Head of caudate nucleus (tissue), 42 donors: ENCODE measurements at regions not wholly inside any gene's neighbourhood (a gene's known extent, or its start where the extent isn't known, plus 50 kb on each side); places are given as distances from the start of the nearest gene placed in this dataset.
"Not testable (repeated sequence)": the region's sequence is repeated elsewhere in the genome, so short reads cannot be mapped to it uniquely, and the experiment has no call there.

ENCODE experiments used
- DNase-seq, 42 donors: peaks; one replicate each; pipeline versions ENCODE4 v3.0.0 to v3.0.0-alpha.2; 2020 to 2021; ENCODE audit warnings: mixed read lengths in 7 of 42
- intact Hi-C: fragments of 100-400 bp; cut with DNase I; formaldehyde crosslinking; loops from one replicate; pipeline ENCODE4 v1.15.0; 2022

- intact Hi-C loops, DNase-seq: not testable (repeated sequence)
Measured at GRCh38 chr1:223998676-223999455, 115.0 kb upstream of the FBXO28 start.

- intact Hi-C loops, DNase-seq: not testable (repeated sequence)
Measured at GRCh38 chr1:223996376-223996775, 117.5 kb upstream of the FBXO28 start.

GRCh38 chr1:223992456-223993246 lies 121.3 kb upstream of the FBXO28 start:
- peak; percentile 97 to 100 (median 100) for DNase-seq
- intact Hi-C loops: not testable (repeated sequence)

- peak in 2 of 42 donors; percentile 6 for DNase-seq
- intact Hi-C loops: not testable (repeated sequence)
Measured at GRCh38 chr1:223991297-223991857, 122.5 kb upstream of the FBXO28 start.

- intact Hi-C loops, DNase-seq: not testable (repeated sequence)
Measured at GRCh38 chr1:223961985-223962384, 116.2 kb upstream of the TP53BP2 start.

- intact Hi-C loops: not testable (repeated sequence)
Measured at GRCh38 chr1:223952801-223953200, 107.1 kb upstream of the TP53BP2 start.

GRCh38 chr1:223951551-223951950 lies 105.8 kb upstream of the TP53BP2 start:
- DNase-seq, intact Hi-C loops: not testable (repeated sequence)

More at GRCh38 chr1:223952801-223953200, 107.1 kb upstream of the TP53BP2 start:
- not testable (repeated sequence) for DNase-seq

GRCh38 chr1:223949944-223950343 lies 104.2 kb upstream of the TP53BP2 start:
- intact Hi-C loops, DNase-seq: not testable (repeated sequence)

- DNase-seq: peak in 1 of 42 donors; percentile 3
- intact Hi-C loops: not testable (repeated sequence)
Measured at GRCh38 chr1:223948041-223948440, 102.3 kb upstream of the TP53BP2 start.

GRCh38 chr1:223936592-223936991 lies 90.8 kb upstream of the TP53BP2 start:
- DNase-seq, intact Hi-C loops: not testable (repeated sequence)

GRCh38 chr1:223931476-223931875 lies 85.7 kb upstream of the TP53BP2 start:
- DNase-seq, intact Hi-C loops: not testable (repeated sequence)

- peak; percentile 8 to 77 (median 43) for DNase-seq
- intact Hi-C loops: not testable (repeated sequence)
Measured at GRCh38 chr1:223920805-223921204, 75.1 kb upstream of the TP53BP2 start.

- intact Hi-C loops, DNase-seq: not testable (repeated sequence)
Measured at GRCh38 chr1:223915476-223915875, 69.7 kb upstream of the TP53BP2 start.

- intact Hi-C loops, DNase-seq: not testable (repeated sequence)
Measured at GRCh38 chr1:223913715-223914114, 68.0 kb upstream of the TP53BP2 start.

GRCh38 chr1:223907943-223908587 lies 62.3 kb upstream of the TP53BP2 start:
- intact Hi-C loops: not testable (repeated sequence)
- DNase-seq: peak in 19 of 42 donors; percentile 1 to 47 (median 21)

GRCh38 chr1:223903221-223903620 lies 57.5 kb upstream of the TP53BP2 start:
- intact Hi-C loops, DNase-seq: not testable (repeated sequence)

GRCh38 chr1:223899775-223900174 lies 54.0 kb upstream of the TP53BP2 start:
- intact Hi-C loops, DNase-seq: not testable (repeated sequence)

GRCh38 chr1:223897097-223897496 lies 51.4 kb upstream of the TP53BP2 start:
- DNase-seq, intact Hi-C loops: not testable (repeated sequence)

GRCh38 chr1:223895950-223896349 lies 50.2 kb upstream of the TP53BP2 start:
- DNase-seq, intact Hi-C loops: not testable (repeated sequence)
